Smooth muscle cell (in vitro differentiated cells): ENCODE measurements at regions not wholly inside any gene's neighbourhood (a gene's known extent, or its start where the extent isn't known, plus 50 kb on each side); places are given as distances from the start of the nearest gene placed in this dataset.

ENCODE experiments used
- DNase-seq: peaks from one replicate; lab custom pipeline; 2025; ENCODE audit not compliant: unreplicated experiment; lab: John Stamatoyannopoulos, UW
- H2AFZ ChIP-seq: fragments of 200-600 bp; sonication (generic); 2 replicates; pipeline ENCODE4 v1.6.0; 2016; ENCODE audit warnings: antibody characterized with exemption, low read depth, mild to moderate bottlenecking
- H3F3A ChIP-seq: fragments of 200-600 bp; sonication (generic); 2 replicates; pipeline ENCODE4 v1.6.0; 2017; ENCODE audit warnings: antibody characterized with exemption, low read depth
- H3K27ac ChIP-seq: fragments of 200-600 bp; sonication (generic); 2 replicates; pipeline ENCODE4 v1.5.1; 2016; ENCODE audit warnings: low read depth, mild to moderate bottlenecking
- H3K27me3 ChIP-seq: fragments of 200-600 bp; sonication (generic); 2 replicates; pipeline ENCODE4 v1.6.1; 2016; ENCODE audit warnings: low read depth, mild to moderate bottlenecking
- H3K36me3 ChIP-seq: fragments of 200-600 bp; sonication (generic); 2 replicates; pipeline ENCODE4 v1.5.1; 2016; ENCODE audit warnings: low read depth
- H3K4me1 ChIP-seq: fragments of 200-600 bp; sonication (generic); 2 replicates; pipeline ENCODE4 v1.5.1; 2016; ENCODE audit warnings: low read depth
- H3K4me2 ChIP-seq: fragments of 200-600 bp; sonication (generic); 2 replicates; pipeline ENCODE4 v1.6.0; 2016; ENCODE audit warnings: mild to moderate bottlenecking
- H3K4me3 ChIP-seq: fragments of 200-600 bp; sonication (generic); 2 replicates; pipeline ENCODE4 v1.5.1; 2016; ENCODE audit warnings: mild to moderate bottlenecking
- H3K79me2 ChIP-seq: fragments of 200-600 bp; sonication (generic); 2 replicates; pipeline ENCODE4 v1.6.0; 2016; ENCODE audit warnings: low read depth, mild to moderate bottlenecking
- H3K9ac ChIP-seq: fragments of 200-600 bp; sonication (generic); 2 replicates; pipeline ENCODE4 v1.6.0; 2016; ENCODE audit warnings: low read depth
- H3K9me3 ChIP-seq: fragments of 200-600 bp; sonication (generic); replicated peaks from 2 replicates; pipeline ENCODE4 v1.5.1; 2016; ENCODE audit warnings: low read depth
- H4K20me1 ChIP-seq: fragments of 200-600 bp; sonication (generic); 2 replicates; pipeline ENCODE4 v1.6.0; 2016; ENCODE audit warnings: low read depth
- WGBS: methylation state at CpG from one replicate; pipeline ENCODE4 v1.1.7; 2016; ENCODE audit warnings: low lambda C conversion rate; 5-methylcytosine and 5-hydroxymethylcytosine counted together
- TF ChIP-seq, protein P1 (sequence below): fragments of 200-600 bp; sonication (generic); IDR thresholded peaks from 2 replicates; pipeline ENCODE4 v1.5.1; 2017; ENCODE audit warnings: borderline replicate concordance, mild to moderate bottlenecking, antibody characterized with exemption; ENCODE audit not compliant: insufficient read depth, poor library complexity, severe bottlenecking

DNA sequence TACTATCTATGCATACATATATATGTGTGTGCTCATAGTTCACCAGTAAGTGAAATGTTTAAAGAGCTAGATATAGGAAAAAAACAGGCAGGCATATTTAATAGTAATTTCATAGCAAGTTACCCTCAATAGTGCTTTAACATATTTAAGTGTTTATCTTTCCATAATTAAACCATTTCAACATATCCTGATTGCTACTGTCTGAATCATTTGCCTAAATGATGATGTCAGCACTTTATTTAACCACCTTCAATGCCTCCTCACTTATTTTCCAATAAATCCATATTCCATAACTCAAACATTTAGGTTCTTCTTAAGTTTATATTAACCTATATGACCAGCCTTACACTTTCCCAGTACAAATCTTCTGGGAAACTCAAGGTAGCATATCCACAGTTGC lies 601.1 kb downstream of the ARL4A start:
- Histone ChIP-seq H3K9ac (no peak overlapping the region), H3K4me2 (no peak overlapping the region), H3K79me2 (no peaks in the 10 kb centered on the region), H3K4me3 (no peak overlapping the region), H3K27me3 (no peaks in the 10 kb centered on the region), H2AFZ (no peak overlapping the region), H3F3A (no peaks in the 10 kb centered on the region), H3K4me1 (no peaks in the 10 kb centered on the region), H4K20me1 (no peaks in the 10 kb centered on the region), H3K9me3 (no peaks in the 10 kb centered on the region), H3K27ac (no peak overlapping the region), H3K36me3 (no peaks in the 10 kb centered on the region)
- no peak for DNase-seq
- TF ChIP-seq, protein P1, sequence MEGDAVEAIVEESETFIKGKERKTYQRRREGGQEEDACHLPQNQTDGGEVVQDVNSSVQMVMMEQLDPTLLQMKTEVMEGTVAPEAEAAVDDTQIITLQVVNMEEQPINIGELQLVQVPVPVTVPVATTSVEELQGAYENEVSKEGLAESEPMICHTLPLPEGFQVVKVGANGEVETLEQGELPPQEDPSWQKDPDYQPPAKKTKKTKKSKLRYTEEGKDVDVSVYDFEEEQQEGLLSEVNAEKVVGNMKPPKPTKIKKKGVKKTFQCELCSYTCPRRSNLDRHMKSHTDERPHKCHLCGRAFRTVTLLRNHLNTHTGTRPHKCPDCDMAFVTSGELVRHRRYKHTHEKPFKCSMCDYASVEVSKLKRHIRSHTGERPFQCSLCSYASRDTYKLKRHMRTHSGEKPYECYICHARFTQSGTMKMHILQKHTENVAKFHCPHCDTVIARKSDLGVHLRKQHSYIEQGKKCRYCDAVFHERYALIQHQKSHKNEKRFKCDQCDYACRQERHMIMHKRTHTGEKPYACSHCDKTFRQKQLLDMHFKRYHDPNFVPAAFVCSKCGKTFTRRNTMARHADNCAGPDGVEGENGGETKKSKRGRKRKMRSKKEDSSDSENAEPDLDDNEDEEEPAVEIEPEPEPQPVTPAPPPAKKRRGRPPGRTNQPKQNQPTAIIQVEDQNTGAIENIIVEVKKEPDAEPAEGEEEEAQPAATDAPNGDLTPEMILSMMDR: no peak

DNA sequence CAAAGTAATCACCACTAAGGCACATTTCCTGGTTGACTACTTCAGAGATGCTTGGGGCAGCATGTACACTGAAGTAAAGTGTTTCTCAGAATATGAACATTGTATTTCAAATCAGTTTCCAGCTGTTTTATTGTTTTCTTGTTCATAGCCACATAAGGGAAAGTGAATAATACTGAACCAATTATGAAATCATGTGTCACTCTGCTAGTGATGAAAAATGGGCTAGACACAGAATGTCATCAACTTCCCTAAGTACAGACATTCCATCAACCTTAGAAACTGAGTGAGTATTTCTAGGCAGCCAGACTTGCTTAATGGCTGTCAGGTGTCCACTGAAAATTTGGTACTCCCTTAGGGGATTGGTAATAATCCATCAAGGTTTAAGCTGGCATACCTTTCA lies 603.5 kb downstream of the ARL4A start:
- DNase-seq: no peak
- Histone ChIP-seq H3K4me2 (no peak overlapping the region), H3K27me3 (no peaks in the 10 kb centered on the region), H3K4me1 (no peaks in the 10 kb centered on the region), H3F3A (no peaks in the 10 kb centered on the region), H3K79me2 (no peaks in the 10 kb centered on the region), H3K27ac (no peak overlapping the region), H3K36me3 (no peaks in the 10 kb centered on the region), H4K20me1 (no peaks in the 10 kb centered on the region), H3K9ac (no peak overlapping the region), H3K9me3 (no peaks in the 10 kb centered on the region), H2AFZ (no peak overlapping the region), H3K4me3 (no peak overlapping the region)
- TF ChIP-seq, protein P1: no peak

DNA sequence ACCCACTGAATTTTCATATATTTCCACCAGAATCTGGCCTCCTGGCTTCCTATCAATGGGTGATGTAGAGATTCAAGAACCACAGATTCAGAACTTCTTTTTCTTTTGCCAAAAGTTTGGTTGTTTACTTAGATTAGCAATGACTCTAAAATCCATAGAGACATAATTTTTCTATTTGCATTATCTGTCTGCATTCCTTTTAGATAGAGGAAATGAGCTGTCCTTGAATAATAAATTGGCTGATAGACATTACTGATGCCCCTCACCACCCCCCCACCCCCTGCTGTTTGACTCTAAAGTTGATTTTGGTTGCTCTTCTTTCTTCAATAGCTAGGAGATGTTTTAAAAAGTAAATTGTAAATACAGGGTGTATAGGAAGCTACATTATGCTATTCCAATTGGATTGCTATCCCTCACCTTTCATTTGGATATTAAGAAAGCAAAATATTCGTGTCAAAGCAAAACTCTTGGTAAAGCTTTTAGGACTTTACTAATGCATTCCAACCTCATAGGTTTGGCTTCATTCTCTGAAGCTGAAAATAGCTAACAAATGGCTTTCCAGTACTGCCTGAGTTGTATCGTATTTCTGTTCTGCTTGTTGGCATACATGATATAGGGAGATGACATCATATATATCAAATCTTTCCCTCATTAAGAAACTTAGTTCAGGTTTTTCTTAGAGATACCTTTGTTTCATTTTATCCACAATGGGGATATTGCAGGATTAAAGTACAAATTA lies 606.0 kb downstream of the ARL4A start:
- Histone ChIP-seq H3K4me1 (no peaks in the 10 kb centered on the region), H4K20me1 (no peaks in the 10 kb centered on the region), H3K4me3 (no peak overlapping the region), H3K36me3 (no peaks in the 10 kb centered on the region), H3K9me3 (no peaks in the 10 kb centered on the region), H3F3A (no peaks in the 10 kb centered on the region), H3K79me2 (no peaks in the 10 kb centered on the region), H3K4me2 (no peak overlapping the region), H3K27me3 (no peaks in the 10 kb centered on the region), H2AFZ (no peak overlapping the region), H3K9ac (no peak overlapping the region), H3K27ac (no peak overlapping the region)
- DNase-seq: no peak
- WGBS: 88% methylated on average over 2 of the region's 2 CpGs
- TF ChIP-seq, protein P1: no peak

DNA sequence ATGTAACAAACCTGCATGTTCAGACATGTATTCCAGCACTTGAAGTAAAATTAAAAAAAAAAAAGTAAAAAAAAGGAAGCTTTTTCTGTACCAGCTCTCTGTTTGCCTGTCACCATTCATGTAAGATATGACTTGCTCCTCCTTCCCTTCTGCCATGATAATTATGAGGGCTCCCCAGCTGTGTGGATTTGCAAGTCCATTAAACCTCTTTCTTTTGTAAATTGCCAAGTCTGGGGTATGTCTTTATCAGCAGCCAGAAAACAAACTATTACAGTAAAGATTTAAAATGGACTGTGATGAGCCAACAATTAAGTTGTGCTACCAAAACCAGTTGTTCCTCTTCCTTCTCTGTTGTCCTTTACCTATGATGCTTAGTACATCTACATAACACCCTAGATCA lies 619.6 kb downstream of the ARL4A start:
- Histone ChIP-seq H3F3A (no peaks in the 10 kb centered on the region), H3K4me2 (no peak overlapping the region), H3K4me1 (no peaks in the 10 kb centered on the region), H3K79me2 (no peaks in the 10 kb centered on the region), H3K27ac (no peak overlapping the region), H3K4me3 (no peak overlapping the region), H2AFZ (no peak overlapping the region), H3K27me3 (no peaks in the 10 kb centered on the region), H3K9ac (no peak overlapping the region), H3K36me3 (no peaks in the 10 kb centered on the region), H4K20me1 (no peaks in the 10 kb centered on the region), H3K9me3 (no peaks in the 10 kb centered on the region)
- TF ChIP-seq, protein P1: no peak
- DNase-seq: no peak
